Neural progenitor cell (in vitro differentiated cells): ENCODE measurements at regions not wholly inside any gene's neighbourhood (a gene's known extent, or its start where the extent isn't known, plus 50 kb on each side); places are given as distances from the start of the nearest gene placed in this dataset.
"Not testable (repeated sequence)": the region's sequence is repeated elsewhere in the genome, so short reads cannot be mapped to it uniquely, and the experiment has no call there.

Experiments used
- DNase-seq: peaks from one replicate; pipeline ENCODE4 v3.0.0-alpha.2; 2016; ENCODE audit warnings: low spot score
- H2AFZ ChIP-seq: fragments of 200-600 bp; sonication (generic); replicated peaks from 2 replicates; pipeline ENCODE4 v1.6.1; 2016; ENCODE audit warnings: antibody characterized with exemption
- H3F3A ChIP-seq: fragments of 200-600 bp; sonication (generic); 2 replicates; pipeline ENCODE4 v1.6.1; 2016; ENCODE audit warnings: antibody characterized with exemption, low read depth
- H3K27ac ChIP-seq: fragments of 200-600 bp; sonication (generic); 2 replicates; pipeline ENCODE4 v1.5.1; 2016; ENCODE audit warnings: mild to moderate bottlenecking
- H3K27me3 ChIP-seq: fragments of 200-600 bp; sonication (generic); 2 replicates; pipeline ENCODE4 v1.6.1; 2016; ENCODE audit warnings: mild to moderate bottlenecking, moderate library complexity
- H3K36me3 ChIP-seq: fragments of 200-600 bp; sonication (generic); 2 replicates; pipeline ENCODE4 v1.5.1; 2016
- H3K4me1 ChIP-seq: fragments of 200-600 bp; sonication (generic); 2 replicates; pipeline ENCODE4 v1.6.1; 2016; ENCODE audit warnings: mixed run types
- H3K4me2 ChIP-seq: fragments of 200-600 bp; sonication (generic); 2 replicates; pipeline ENCODE4 v1.6.1; 2016
- H3K4me3 ChIP-seq: fragments of 200-600 bp; sonication (generic); 2 replicates; pipeline ENCODE4 v1.5.1; 2016
- H3K79me2 ChIP-seq: fragments of 200-600 bp; sonication (generic); 2 replicates; pipeline ENCODE4 v1.6.1; 2016; ENCODE audit warnings: low read depth
- H3K9ac ChIP-seq: fragments of 200-600 bp; sonication (generic); 2 replicates; pipeline ENCODE4 v1.6.1; 2016
- H3K9me3 ChIP-seq: fragments of 200-600 bp; sonication (generic); 2 replicates; pipeline ENCODE4 v1.5.1; 2016; ENCODE audit warnings: low read depth
- H4K20me1 ChIP-seq: fragments of 200-600 bp; sonication (generic); 2 replicates; pipeline ENCODE4 v1.6.1; 2016; ENCODE audit warnings: low read depth
- H3K27ac Mint-ChIP-seq: 3 replicates; pipeline ENCODE4 v1.8.0; 2021; ENCODE audit warnings: mixed read lengths
- H3K27me3 Mint-ChIP-seq: 2 replicates; pipeline ENCODE4 v1.8.0; 2022; ENCODE audit warnings: low read depth, mild to moderate bottlenecking, inconsistent platforms, moderate library complexity, mixed read lengths; ENCODE audit not compliant: insufficient read depth
- H3K36me3 Mint-ChIP-seq: 3 replicates; pipeline ENCODE4 v1.8.0; 2021; ENCODE audit warnings: mixed read lengths
- H3K4me1 Mint-ChIP-seq: 3 replicates; pipeline ENCODE4 v1.8.0; 2021; ENCODE audit warnings: mixed read lengths
- H3K4me3 Mint-ChIP-seq: 3 replicates; pipeline ENCODE4 v1.8.0; 2021; ENCODE audit warnings: mild to moderate bottlenecking, moderate library complexity, mixed read lengths
- H3K9me3 Mint-ChIP-seq: 3 replicates; pipeline ENCODE4 v1.8.0; 2020; ENCODE audit warnings: mixed read lengths
- CTCF ChIP-seq: fragments of 200-600 bp; sonication (generic); IDR thresholded peaks from 2 replicates; pipeline ENCODE4 v1.5.1; 2017; ENCODE audit warnings: antibody characterized with exemption, mild to moderate bottlenecking
- EZH2 ChIP-seq: fragments of 200-600 bp; sonication (generic); IDR thresholded peaks from 2 replicates; pipeline ENCODE4 v1.6.1; 2017; ENCODE audit warnings: antibody characterized with exemption, mild to moderate bottlenecking, moderate library complexity
- EZH2phosphoT487 ChIP-seq: fragments of 200-600 bp; sonication (generic); IDR thresholded peaks from 2 replicates; pipeline ENCODE4 v1.6.1; 2017; ENCODE audit warnings: antibody characterized with exemption

- Histone ChIP-seq H4K20me1 (no peaks in the 10 kb centered on the region), H3K79me2 (no peaks in the 10 kb centered on the region), H3K4me2 (no peak overlapping the region), H3K4me1 (no peaks in the 10 kb centered on the region), H3K36me3 (no peaks in the 10 kb centered on the region), H2AFZ (no peak overlapping the region), H3K27ac (no peak overlapping the region), H3K9ac (no peak overlapping the region), H3K4me3 (no peak overlapping the region), H3K9me3 (no peaks in the 10 kb centered on the region), H3K27me3 (no peaks in the 10 kb centered on the region), H3F3A (no peaks in the 10 kb centered on the region)
- H3K36me3 Mint-ChIP-seq: no peaks in the 10 kb centered on the region
- peaks cover 17% of the 10 kb centered on the region for H3K9me3 Mint-ChIP-seq
- no peaks in the 10 kb centered on the region for H3K4me1 Mint-ChIP-seq
- H3K27ac Mint-ChIP-seq: no peak overlapping the region
- no peak for DNase-seq
- H3K4me3 Mint-ChIP-seq: no peak overlapping the region
- TF ChIP-seq EZH2 (no peak), EZH2phosphoT487 (no peak), CTCF (no peak)
- no peaks in the 10 kb centered on the region for H3K27me3 Mint-ChIP-seq
These were observed 423.8 kb upstream of the ADGRB3 start for GRCh38 chr6:68211242-68211795.

GRCh38 chr6:68207612-68208011 lies 427.5 kb upstream of the ADGRB3 start:
- H2AFZ ChIP-seq, DNase-seq, H3K4me2 ChIP-seq, H3K27me3 ChIP-seq, H3K9me3 Mint-ChIP-seq, H3K36me3 Mint-ChIP-seq, H3K27me3 Mint-ChIP-seq, H3K4me3 Mint-ChIP-seq, H3F3A ChIP-seq, H3K4me1 ChIP-seq, H3K27ac Mint-ChIP-seq, H3K27ac ChIP-seq, H3K36me3 ChIP-seq, H3K79me2 ChIP-seq, H3K9me3 ChIP-seq, H3K4me3 ChIP-seq, H4K20me1 ChIP-seq, H3K9ac ChIP-seq, H3K4me1 Mint-ChIP-seq: not testable (repeated sequence)

GRCh38 chr6:68200929-68201328 lies 434.2 kb upstream of the ADGRB3 start:
- peaks cover 14% of the 10 kb centered on the region for H3K9me3 Mint-ChIP-seq
- H3K4me2 ChIP-seq: no peak overlapping the region
- H4K20me1 ChIP-seq: no peaks in the 10 kb centered on the region
- H3K27ac Mint-ChIP-seq: no peak overlapping the region
- H3K4me1 Mint-ChIP-seq: no peaks in the 10 kb centered on the region
- H3K9ac ChIP-seq: no peak overlapping the region
- DNase-seq: no peak
- TF ChIP-seq EZH2phosphoT487 (no peak), EZH2 (no peak), CTCF (no peak)
- H3K36me3 ChIP-seq: no peaks in the 10 kb centered on the region
- no peaks in the 10 kb centered on the region for H3K36me3 Mint-ChIP-seq
- H3K27ac ChIP-seq: no peak overlapping the region
- no peak overlapping the region for H2AFZ ChIP-seq
- no peak overlapping the region for H3K4me3 Mint-ChIP-seq
- peaks cover 7% of the 10 kb centered on the region for H3K9me3 ChIP-seq
- H3K27me3 ChIP-seq: no peaks in the 10 kb centered on the region
- no peaks in the 10 kb centered on the region for H3K79me2 ChIP-seq
- H3K4me1 ChIP-seq: no peaks in the 10 kb centered on the region
- no peaks in the 10 kb centered on the region for H3F3A ChIP-seq
- H3K4me3 ChIP-seq: no peak overlapping the region
- no peaks in the 10 kb centered on the region for H3K27me3 Mint-ChIP-seq

GRCh38 chr6:68197356-68197755 lies 437.7 kb upstream of the ADGRB3 start:
- no peaks in the 10 kb centered on the region for H3K27me3 Mint-ChIP-seq
- peaks cover 14% of the 10 kb centered on the region for H3K9me3 Mint-ChIP-seq
- no peaks in the 10 kb centered on the region for H3K4me1 Mint-ChIP-seq
- Histone ChIP-seq H3F3A (no peaks in the 10 kb centered on the region), H3K9ac (no peak overlapping the region), H2AFZ (no peak overlapping the region), H4K20me1 (no peaks in the 10 kb centered on the region), H3K27me3 (no peaks in the 10 kb centered on the region), H3K4me2 (no peak overlapping the region), H3K79me2 (no peaks in the 10 kb centered on the region), H3K4me3 (no peak overlapping the region), H3K4me1 (no peaks in the 10 kb centered on the region), H3K36me3 (no peaks in the 10 kb centered on the region), H3K27ac (no peak overlapping the region), H3K9me3 (peaks cover 7% of the 10 kb centered on the region)
- no peak for DNase-seq
- H3K36me3 Mint-ChIP-seq: no peaks in the 10 kb centered on the region
- H3K4me3 Mint-ChIP-seq: no peak overlapping the region
- TF ChIP-seq EZH2phosphoT487 (no peak), EZH2 (no peak), CTCF (no peak)
- H3K27ac Mint-ChIP-seq: no peak overlapping the region
